ENCODE measurements at regions not wholly inside any gene's neighbourhood (a gene's known extent, or its start where the extent isn't known, plus 50 kb on each side); places are given as distances from the start of the nearest gene placed in this dataset.

DNA sequence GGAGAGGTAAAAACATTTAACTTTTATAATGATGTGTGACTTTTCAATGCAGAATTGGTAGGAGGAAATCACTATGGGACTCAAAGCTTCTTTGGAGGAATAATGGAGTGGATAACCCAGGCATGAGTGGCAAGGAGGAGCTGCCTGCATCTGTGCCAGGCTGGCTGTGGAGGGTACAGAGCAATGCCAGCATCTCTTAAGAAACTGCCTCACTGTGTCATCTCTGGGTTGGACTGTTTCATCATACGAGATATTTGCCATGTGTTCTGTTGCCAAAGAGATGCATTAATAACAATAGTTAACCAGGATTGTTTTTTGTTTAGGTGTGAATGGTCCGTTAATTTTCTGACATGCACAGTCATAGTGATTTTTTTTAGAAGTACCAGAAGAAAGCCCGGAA lies 183.7 kb upstream of the NTF3 start:
- TF ChIP-seq, protein P1, sequence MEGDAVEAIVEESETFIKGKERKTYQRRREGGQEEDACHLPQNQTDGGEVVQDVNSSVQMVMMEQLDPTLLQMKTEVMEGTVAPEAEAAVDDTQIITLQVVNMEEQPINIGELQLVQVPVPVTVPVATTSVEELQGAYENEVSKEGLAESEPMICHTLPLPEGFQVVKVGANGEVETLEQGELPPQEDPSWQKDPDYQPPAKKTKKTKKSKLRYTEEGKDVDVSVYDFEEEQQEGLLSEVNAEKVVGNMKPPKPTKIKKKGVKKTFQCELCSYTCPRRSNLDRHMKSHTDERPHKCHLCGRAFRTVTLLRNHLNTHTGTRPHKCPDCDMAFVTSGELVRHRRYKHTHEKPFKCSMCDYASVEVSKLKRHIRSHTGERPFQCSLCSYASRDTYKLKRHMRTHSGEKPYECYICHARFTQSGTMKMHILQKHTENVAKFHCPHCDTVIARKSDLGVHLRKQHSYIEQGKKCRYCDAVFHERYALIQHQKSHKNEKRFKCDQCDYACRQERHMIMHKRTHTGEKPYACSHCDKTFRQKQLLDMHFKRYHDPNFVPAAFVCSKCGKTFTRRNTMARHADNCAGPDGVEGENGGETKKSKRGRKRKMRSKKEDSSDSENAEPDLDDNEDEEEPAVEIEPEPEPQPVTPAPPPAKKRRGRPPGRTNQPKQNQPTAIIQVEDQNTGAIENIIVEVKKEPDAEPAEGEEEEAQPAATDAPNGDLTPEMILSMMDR (conservative IDR thresholded peaks at IDR 0.05; ENCODE audit: low read length): no peak
- no peak for TF ChIP-seq EZH2phosphoT487 (IDR thresholded peaks at IDR 0.05; ENCODE audit: borderline replicate concordance, low read depth, low read length)

All from OCI-LY7 (cell line).